22Rv1 (cell line): ENCODE measurements at regions not wholly inside any gene's neighbourhood (a gene's known extent, or its start where the extent isn't known, plus 50 kb on each side); places are given as distances from the start of the nearest gene placed in this dataset.

Experiments used
- CTCF ChIP-seq: fragments of 450-650 bp; IDR thresholded peaks from 2 replicates; pipeline ENCODE4 v1.5.1; 2017; ENCODE audit warnings: mild to moderate bottlenecking
- ZFX ChIP-seq: fragments of 450-650 bp; IDR thresholded peaks from 2 replicates; pipeline ENCODE4 v1.6.1; 2017; ENCODE audit warnings: antibody characterized with exemption, borderline replicate concordance

- TF ChIP-seq CTCF: no peak
- TF ChIP-seq ZFX: no peak
Measured at GRCh38 chr6:84556541-84557335, 207.7 kb downstream of the TBX18 start.
